GM21390 (cell line): ENCODE measurements at regions not wholly inside any gene's neighbourhood (a gene's known extent, or its start where the extent isn't known, plus 50 kb on each side); places are given as distances from the start of the nearest gene placed in this dataset.

ENCODE experiments used
- ATAC-seq: cut with Tn5 transposase; IDR thresholded peaks from one replicate; pipeline ENCODE4 v1.9.1; 2021; ENCODE audit not compliant: unreplicated experiment

GRCh38 chr9:90311811-90312210 is 330.8 kb downstream of the DIRAS2 start:
- ATAC-seq, result no peak

GRCh38 chr9:90322296-90322695 is 320.3 kb downstream of the DIRAS2 start:
- no peak for ATAC-seq

DNA sequence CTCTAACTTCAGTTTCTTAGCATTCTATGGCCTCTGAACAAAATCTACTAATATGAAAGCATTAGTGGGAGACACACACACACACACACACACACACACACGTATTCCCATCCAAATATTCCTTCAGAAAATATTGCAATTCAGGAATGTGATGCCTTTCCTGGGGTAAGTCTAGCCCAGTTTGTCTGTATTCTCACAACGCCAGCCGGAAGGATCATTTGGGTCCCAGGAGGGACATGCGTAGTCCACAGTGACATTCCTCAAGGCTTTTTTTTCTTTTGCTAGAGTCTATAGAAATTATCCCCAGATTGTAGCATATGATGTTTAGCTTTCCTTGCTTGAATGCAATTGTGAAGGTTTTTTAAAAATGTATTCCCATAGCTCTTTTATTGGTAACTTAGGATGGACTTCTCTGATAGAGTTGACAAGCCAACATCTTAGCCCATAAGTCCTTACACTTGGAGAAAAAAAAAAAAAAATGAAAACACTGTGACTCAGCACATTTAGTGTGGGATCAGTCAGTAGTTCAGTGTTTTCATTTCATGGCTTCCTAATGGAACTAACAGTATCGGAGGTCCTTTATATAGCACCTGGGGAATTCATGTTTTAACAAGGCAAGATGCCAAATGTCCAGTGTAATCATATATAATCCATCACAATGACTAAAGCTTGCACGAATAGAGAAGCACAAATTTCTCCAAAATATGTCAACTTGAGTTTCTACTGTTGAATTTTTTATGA is 316.5 kb downstream of the DIRAS2 start:
- no peak for ATAC-seq

GRCh38 chr9:90330231-90330630 is 312.4 kb downstream of the DIRAS2 start:
- ATAC-seq, result no peak

GRCh38 chr9:90331826-90332575 is 310.6 kb downstream of the DIRAS2 start:
- no peak for ATAC-seq

- no peak for ATAC-seq
These were observed 309.4 kb downstream of the DIRAS2 start for GRCh38 chr9:90333226-90333625.

DNA sequence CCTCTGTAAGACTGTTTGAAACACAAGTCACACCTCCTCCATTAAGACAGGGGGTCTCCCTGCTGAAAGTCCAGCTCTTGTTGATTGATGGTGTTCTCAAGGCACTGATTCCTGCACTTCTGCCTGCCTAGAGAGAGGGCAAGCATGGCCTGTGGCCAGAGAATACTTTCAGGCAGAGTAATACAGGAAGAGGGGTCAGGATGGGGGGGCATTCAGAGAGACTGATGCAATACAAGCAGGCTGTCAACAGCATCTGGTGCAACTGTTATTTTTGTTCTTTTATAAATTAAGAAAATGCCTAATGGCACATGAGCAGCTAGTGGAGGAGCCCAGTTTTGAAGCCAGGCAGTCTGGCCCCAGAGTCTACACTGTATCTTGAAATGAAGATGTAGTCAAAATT is 302.2 kb downstream of the DIRAS2 start:
- no peak for ATAC-seq

DNA sequence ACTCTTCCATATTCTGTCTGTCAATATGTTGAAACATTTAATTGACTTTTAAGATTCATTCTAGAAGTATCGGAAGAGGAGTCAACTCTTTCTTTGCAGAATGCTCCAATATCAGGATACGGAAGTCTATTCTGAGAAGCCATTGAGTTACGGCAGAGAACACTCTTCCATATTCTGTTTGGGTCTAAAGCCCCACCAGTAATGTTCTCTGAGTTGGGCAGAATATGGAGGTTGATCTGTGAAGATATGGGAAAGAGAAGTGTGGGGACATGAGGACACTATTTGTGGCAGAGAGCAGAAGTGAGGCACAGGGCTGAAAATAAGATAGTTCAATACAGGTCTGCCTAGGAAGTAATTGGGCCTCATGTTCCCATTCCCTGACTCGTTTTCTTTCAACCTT is 300.0 kb downstream of the DIRAS2 start:
- no peak for ATAC-seq

- ATAC-seq, result no peak
These were observed 299.3 kb downstream of the DIRAS2 start for GRCh38 chr9:90343366-90343765.

DNA sequence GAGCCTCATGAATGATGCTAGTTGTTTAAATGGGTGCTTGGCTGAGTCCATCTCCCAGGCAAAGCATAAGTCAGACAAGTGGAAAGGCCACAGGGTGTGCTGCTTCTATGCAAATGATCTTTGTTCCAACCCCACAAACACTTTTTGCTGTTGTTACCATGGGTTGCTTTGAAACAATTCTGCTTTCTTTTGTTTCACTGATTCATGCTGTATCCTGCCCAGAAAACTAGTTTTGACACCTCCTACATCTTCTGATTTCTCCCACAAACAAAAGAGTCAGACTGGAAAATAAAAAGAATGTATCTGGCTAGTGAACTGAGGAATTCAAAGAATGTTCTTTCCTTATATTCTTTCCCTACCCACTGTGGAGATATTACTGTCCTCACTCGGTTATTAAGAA is 298.6 kb downstream of the DIRAS2 start:
- no peak for ATAC-seq

DNA sequence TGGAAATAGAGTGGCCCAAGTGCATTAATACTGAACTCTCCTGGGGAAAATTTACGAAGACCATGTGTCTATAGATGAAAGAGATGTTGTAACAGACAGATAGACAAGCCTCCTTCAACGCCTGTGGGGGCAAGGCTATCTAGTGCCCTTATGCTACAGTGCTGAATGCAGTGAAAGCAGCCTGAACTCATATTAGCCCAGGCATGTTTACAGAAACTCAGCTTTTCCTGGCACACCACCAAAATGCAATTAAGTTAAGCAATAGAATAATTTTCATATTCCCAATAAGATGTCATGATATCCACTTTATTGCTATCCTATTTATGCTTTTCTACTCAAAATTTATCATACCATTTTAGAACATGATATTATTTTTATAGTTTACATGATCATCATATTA is 277.0 kb downstream of the DIRAS2 start:
- ATAC-seq, result no peak

DNA sequence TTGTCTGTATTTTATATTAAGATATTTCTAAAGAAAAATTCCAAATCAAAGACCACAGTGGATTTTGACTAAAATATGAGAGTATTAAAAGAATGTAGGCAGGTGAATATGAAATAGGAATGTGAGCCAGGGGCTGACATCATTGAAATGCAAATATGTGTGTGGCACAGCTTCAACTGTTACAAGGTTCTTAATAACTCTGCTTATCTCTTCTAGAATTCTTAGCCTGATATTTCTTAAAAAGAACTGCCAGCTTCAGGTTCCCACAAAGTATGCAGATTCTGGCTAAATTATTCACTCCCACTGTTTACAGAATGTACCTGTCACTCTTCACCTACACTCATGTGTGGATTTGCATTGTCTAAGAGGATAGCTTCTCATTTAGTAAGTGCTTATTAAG is 274.4 kb downstream of the DIRAS2 start:
- ATAC-seq, result no peak

DNA sequence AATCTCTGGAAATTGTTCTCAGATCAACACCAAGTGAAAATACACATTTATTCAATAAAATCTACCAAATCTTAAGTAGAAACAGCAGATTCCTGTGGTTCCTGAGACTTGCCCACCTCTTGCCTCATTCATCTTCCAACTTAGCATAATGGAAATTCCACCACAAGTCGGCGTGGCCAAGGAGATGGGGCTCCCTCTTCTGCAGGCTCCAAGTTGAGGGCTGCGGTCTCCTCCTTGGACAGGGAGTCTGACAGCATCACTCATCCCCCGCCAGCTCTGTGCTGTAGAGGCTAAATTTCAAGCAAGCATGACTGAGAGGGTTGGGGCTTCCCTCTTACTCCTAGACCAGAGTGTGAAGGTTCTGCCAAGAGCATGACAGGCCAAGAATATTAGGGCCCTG is 273.7 kb downstream of the DIRAS2 start:
- ATAC-seq, result no peak

DNA sequence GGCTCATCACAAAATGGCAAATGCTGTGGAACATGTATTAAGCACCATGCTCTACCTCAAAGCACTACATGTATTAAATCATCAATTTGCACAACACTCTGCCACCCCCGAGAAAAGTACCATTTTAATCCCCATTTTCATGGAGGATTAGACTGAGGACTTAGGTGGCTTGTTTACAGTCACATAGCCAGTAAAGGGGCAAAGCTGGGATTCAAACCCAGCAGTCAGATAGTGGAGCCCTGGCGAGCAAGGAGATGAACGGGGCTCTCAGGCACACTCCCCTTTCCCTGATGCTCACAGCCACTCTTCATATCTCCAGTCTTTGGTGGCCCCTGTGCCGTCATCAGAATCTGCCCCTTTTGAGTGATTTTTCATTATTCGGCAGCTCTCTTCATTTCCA is 262.9 kb downstream of the DIRAS2 start:
- ATAC-seq, result no peak

DNA sequence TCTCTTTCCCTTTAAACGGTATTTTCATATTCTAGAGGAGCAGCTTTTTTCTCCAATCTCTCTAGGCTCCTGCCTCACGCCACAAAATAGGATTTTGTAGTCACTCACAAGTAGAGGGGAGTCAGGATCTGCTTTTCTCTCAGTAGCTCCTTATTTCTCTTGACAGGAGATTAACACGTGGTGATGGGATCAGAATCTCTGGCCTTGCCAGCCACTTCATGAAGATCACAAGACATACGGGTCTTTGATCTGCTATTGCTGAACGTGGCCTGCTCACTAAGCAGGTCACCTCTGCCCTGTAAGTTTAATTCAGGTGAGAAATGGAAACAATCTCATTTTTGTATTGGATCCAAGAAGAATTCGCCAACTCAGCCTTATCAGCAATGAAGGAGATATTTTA is 257.5 kb downstream of the DIRAS2 start:
- ATAC-seq, result no peak

- ATAC-seq, result no peak
These were observed 249.1 kb downstream of the DIRAS2 start for GRCh38 chr9:90393365-90394152.

DNA sequence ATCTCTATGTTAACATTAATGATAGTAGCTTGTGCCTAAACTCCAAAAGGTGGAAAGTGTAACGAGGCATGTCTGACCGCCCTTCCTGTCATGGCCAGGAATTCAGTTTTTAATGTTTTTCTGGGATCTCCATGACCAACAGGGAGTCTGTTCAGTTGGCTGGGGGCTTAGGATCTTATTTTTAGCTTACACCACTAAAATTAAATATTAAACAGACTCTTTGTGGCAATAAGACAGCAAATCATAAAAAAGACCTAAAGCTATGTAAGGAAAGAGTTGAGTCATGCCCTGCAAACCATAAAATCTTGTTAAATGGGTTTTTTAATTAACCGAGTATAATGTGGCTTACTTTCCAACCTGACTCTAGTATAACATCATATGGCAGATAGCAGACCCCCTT is 247.8 kb downstream of the DIRAS2 start:
- no peak for ATAC-seq

- no peak for ATAC-seq
These were observed 242.5 kb downstream of the DIRAS2 start for GRCh38 chr9:90400091-90400490.

DNA sequence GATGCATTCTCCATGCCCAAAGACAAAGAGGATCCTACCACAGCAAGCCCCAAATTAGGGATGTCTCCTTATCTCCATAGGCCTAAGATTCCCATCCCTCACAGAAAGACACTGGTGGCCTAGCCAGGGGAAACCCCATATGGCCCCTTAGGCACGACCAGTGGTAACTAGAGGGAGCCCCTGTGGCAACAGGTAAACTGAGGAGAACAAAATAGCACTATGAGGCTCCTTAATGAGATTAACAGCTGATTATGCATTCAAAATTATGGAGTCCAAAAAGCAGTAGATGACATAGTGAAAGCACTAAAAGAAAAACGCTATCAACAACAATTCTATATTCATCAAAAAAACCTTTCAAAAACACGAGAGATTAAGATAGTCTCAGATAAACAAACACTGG is 234.0 kb downstream of the DIRAS2 start:
- ATAC-seq, result no peak

DNA sequence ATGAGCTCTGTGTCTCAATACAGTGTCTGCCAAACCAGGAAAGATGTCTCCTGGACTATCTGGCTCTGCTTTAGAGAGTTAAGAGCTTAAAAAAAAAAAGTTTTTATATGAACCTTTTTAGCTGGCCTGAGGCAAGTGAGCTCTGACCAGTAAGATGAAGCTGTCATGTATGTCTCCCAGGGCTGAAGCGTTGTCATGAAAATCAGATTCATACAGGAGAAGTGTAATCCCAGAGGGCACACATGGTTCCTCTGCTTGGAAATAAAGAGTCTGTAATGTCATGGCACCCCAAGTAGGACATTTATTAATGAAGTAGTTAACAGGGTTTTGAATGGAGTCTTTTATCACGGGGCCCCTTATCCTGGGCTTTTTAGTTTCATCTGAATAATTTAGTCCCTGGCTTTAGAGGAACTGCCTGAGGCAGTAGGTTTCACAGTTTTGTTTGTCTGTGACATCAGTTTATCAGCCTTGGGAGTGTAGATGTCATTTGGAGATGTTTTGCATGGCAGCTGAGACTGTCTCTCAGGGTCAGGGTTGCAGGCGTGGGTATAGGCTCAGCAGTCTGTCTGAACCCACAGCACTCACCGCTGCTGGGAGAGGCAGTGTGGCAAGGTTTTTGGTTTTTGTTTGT is 223.3 kb downstream of the DIRAS2 start:
- no peak for ATAC-seq

GRCh38 chr9:90420211-90420610 is 222.4 kb downstream of the DIRAS2 start:
- ATAC-seq, result no peak
